ENCODE measurements at regions not wholly inside any gene's neighbourhood (a gene's known extent, or its start where the extent isn't known, plus 50 kb on each side); places are given as distances from the start of the nearest gene placed in this dataset.

GRCh38 chr4:124866301-124866700 lies 153.8 kb upstream of the ANKRD50 start:
- Histone ChIP-seq H3K27me3 (no peaks in the 10 kb centered on the region), H3K9me3 (no peaks in the 10 kb centered on the region), H3K4me3 (ENCODE audit: low read depth, low read length) (no peak overlapping the region), H3K4me1 (no peaks in the 10 kb centered on the region), H3K36me3 (no peaks in the 10 kb centered on the region)
- TF ChIP-seq CTCF (IDR thresholded peaks at IDR 0.05; ENCODE audit: low read depth, low read length): no peak
- no peak for DNase-seq

DNA sequence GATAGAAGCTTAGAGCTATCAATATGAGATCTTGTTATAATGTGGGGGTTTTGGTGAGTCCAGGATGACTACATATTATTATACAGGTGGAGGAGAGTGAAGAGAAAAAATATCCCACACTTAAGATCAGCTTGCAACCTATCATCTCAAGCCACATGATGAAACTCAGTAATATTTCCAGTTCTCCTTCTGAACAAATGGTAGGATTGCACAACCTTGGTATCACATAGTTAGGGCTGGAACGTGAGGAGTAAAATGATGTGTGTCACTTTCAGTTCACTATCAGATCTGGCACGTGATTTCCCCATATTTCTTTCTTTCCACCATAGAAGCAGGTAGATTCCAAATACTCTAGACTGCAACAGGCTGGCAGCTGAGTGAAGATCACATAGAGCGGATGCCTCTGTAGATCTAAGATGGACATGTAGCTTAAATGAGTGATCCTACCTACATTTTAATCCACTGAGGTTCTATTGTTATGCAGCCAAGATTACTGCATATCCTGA lies 150.6 kb upstream of the ANKRD50 start:
- Histone ChIP-seq H3K9me3 (no peaks in the 10 kb centered on the region), H3K4me1 (no peaks in the 10 kb centered on the region), H3K36me3 (no peaks in the 10 kb centered on the region), H3K27me3 (no peaks in the 10 kb centered on the region), H3K4me3 (ENCODE audit: low read depth, low read length) (no peak overlapping the region)
- DNase-seq: no peak
- TF ChIP-seq CTCF (IDR thresholded peaks at IDR 0.05; ENCODE audit: low read depth, low read length): no peak

DNA sequence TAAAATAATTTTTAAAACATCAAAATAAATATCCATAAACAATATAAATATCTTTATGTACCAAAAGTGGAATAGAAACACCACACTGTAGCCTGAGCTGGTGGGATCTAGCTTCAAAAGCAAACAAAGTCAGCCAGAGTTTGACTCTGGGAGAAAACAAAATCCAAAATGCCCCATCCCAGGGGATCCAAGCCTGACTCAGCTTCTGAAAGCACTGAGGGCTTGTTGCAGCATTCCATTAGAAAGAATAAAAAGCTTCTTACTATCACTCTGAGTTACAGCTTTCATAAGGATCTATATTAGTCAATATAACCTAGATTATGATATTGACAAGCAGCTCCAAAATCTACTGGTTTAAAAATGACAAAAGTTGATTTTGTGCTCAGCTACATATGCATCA lies 149.7 kb upstream of the ANKRD50 start:
- no peaks in the 10 kb centered on the region for H3K9me3 ChIP-seq
- H3K36me3 ChIP-seq: no peaks in the 10 kb centered on the region
- no peaks in the 10 kb centered on the region for H3K4me1 ChIP-seq
- DNase-seq: no peak
- no peaks in the 10 kb centered on the region for H3K27me3 ChIP-seq
- no peak for TF ChIP-seq CTCF (IDR thresholded peaks at IDR 0.05; ENCODE audit: low read depth, low read length)
- H3K4me3 ChIP-seq (ENCODE audit: low read depth, low read length): no peak overlapping the region

GRCh38 chr4:124861761-124862160 lies 149.2 kb upstream of the ANKRD50 start:
- TF ChIP-seq CTCF (IDR thresholded peaks at IDR 0.05; ENCODE audit: low read depth, low read length): no peak

GRCh38 chr4:124854968-124855367 lies 142.4 kb upstream of the ANKRD50 start:
- Histone ChIP-seq H3K9me3 (no peaks in the 10 kb centered on the region), H3K27me3 (no peaks in the 10 kb centered on the region), H3K4me3 (ENCODE audit: low read depth, low read length) (no peak overlapping the region), H3K4me1 (no peaks in the 10 kb centered on the region), H3K36me3 (no peaks in the 10 kb centered on the region)
- TF ChIP-seq CTCF (IDR thresholded peaks at IDR 0.05; ENCODE audit: low read depth, low read length): no peak
- no peak for DNase-seq

More at GRCh38 chr4:124861761-124862160, 149.2 kb upstream of the ANKRD50 start:
- no peak overlapping the region for H3K4me3 ChIP-seq (ENCODE audit: low read depth, low read length)
- H3K9me3 ChIP-seq: no peaks in the 10 kb centered on the region
- no peaks in the 10 kb centered on the region for H3K36me3 ChIP-seq
- no peaks in the 10 kb centered on the region for H3K27me3 ChIP-seq
- no peak for DNase-seq
- no peaks in the 10 kb centered on the region for H3K4me1 ChIP-seq

GRCh38 chr4:124851741-124852140 lies 139.2 kb upstream of the ANKRD50 start:
- no peak for TF ChIP-seq CTCF (IDR thresholded peaks at IDR 0.05; ENCODE audit: low read depth, low read length)
- Histone ChIP-seq H3K9me3 (no peaks in the 10 kb centered on the region), H3K4me1 (no peaks in the 10 kb centered on the region), H3K36me3 (no peaks in the 10 kb centered on the region), H3K4me3 (ENCODE audit: low read depth, low read length) (no peak overlapping the region), H3K27me3 (no peaks in the 10 kb centered on the region)
- DNase-seq: no peak

Data from BE2C (cell line).